Erythroblast (primary cell): ENCODE measurements at regions not wholly inside any gene's neighbourhood (a gene's known extent, or its start where the extent isn't known, plus 50 kb on each side); places are given as distances from the start of the nearest gene placed in this dataset.

Source experiments
- GATA1 ChIP-seq: IDR thresholded peaks from 2 replicates; pipeline ENCODE4 v1.6.1; 2011; ENCODE audit warnings: low read depth, mild to moderate bottlenecking, control low read depth, low read length, moderate library complexity
- POLR2A ChIP-seq: IDR thresholded peaks from 2 replicates; pipeline ENCODE4 v1.6.1; 2011; ENCODE audit warnings: mild to moderate bottlenecking, low read length

DNA sequence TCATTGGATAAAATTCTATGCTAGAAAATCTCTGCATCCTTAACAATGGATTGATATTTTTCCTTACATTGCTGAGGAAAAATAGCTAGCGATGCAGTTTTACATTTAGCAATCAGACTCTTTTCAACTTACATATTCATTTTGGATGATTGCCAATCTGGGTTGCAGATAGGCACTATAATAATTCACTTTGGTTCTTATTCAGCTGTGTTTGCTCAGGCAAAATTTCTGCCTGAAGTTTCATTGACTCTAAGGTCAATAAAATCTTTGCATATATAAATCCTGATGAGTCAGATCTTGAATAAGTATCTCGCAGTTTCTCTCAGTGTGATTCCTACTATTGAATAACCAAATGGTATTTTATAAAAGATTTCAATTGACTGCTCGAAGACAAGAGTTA, 1105.8 kb downstream of the CDH18 start:
- TF ChIP-seq POLR2A (no peak), GATA1 (no peak)
